ENCODE measurements at regions not wholly inside any gene's neighbourhood (a gene's known extent, or its start where the extent isn't known, plus 50 kb on each side); places are given as distances from the start of the nearest gene placed in this dataset.

GRCh38 chr3:40990062-40990456, 209.2 kb upstream of the CTNNB1 start:
- Mint-ChIP-seq H3K27ac (no peak overlapping the region; a peak in 1 of 7 replicates), H3K27me3 (ENCODE audit: low read depth) (no peaks in the 10 kb centered on the region), H3K4me1 (no peaks in the 10 kb centered on the region), H3K9me3 (peaks cover 0 to 2% of the 10 kb centered on the region in 2 experiments; a peak in 1 of 5 replicates), H3K36me3 (ENCODE audit: insufficient read depth in 1 of 3, low read depth in 3 of 3) (no peaks in the 10 kb centered on the region), H3K4me3 (no peak overlapping the region)
- TF ChIP-seq CTCF (conservative IDR thresholded peaks at IDR 0.05) = no peak
- H2BK20ac ChIP-seq (ENCODE audit: low read depth, low read length, poor library complexity, severe bottlenecking) = no peak overlapping the region
- H2BK15ac ChIP-seq (ENCODE audit: low read depth, low read length) = no peak overlapping the region
- H3K79me1 ChIP-seq (ENCODE audit: insufficient read depth, low read depth, low read length, poor library complexity, severe bottlenecking) = no peaks in the 10 kb centered on the region
- no peak overlapping the region for H3K27ac ChIP-seq (ENCODE audit: insufficient read length, low read depth, low read length)
- no peaks in the 10 kb centered on the region for H3K27me3 ChIP-seq (ENCODE audit: insufficient read depth, low read length)
- no peak overlapping the region for H3K4ac ChIP-seq (ENCODE audit: low read depth, low read length)
- no peak overlapping the region for H3K18ac ChIP-seq (ENCODE audit: insufficient read length, low read depth, low read length)
- no peak overlapping the region for H2BK120ac ChIP-seq (ENCODE audit: low read depth, low read length, poor library complexity, severe bottlenecking)
- no peak overlapping the region for H3K9ac ChIP-seq (ENCODE audit: extremely low read depth, insufficient read length, low read length)
- no peak overlapping the region for H3K4me2 ChIP-seq (ENCODE audit: insufficient read depth, insufficient read length, low read length)
- no peak overlapping the region for H2BK5ac ChIP-seq (ENCODE audit: insufficient read length, low read length)
- H3K9me3 ChIP-seq (ENCODE audit: control insufficient read depth, low read depth, low read length) = no peaks in the 10 kb centered on the region
- no peak overlapping the region for H3K23ac ChIP-seq (ENCODE audit: insufficient read length, low read depth, low read length)
- H3K79me2 ChIP-seq (ENCODE audit: insufficient read depth, low read length) = no peaks in the 10 kb centered on the region; the same call in 1 of the 2 replicates
- H2AK5ac ChIP-seq (ENCODE audit: insufficient read length, low read length) = no peak overlapping the region
- no peaks in the 10 kb centered on the region for H4K20me1 ChIP-seq (ENCODE audit: control insufficient read depth, insufficient read depth, insufficient read length)
- H3K4me1 ChIP-seq (ENCODE audit: insufficient read depth, low read length) = no peaks in the 10 kb centered on the region
- no CpG with 5 or more reads among the region's 1 CpG for WGBS (ENCODE audit: extremely low coverage, insufficient read length, low lambda C conversion rate)
- no peak overlapping the region for H2AFZ ChIP-seq (ENCODE audit: low read length)
- no peak overlapping the region for H4K91ac ChIP-seq (ENCODE audit: insufficient read length, low read depth, low read length)
- no peak overlapping the region for H3T11ph ChIP-seq (ENCODE audit: low read length)
- H3K14ac ChIP-seq (ENCODE audit: insufficient read depth, low read length) = no peak overlapping the region
- no peak overlapping the region for H4K5ac ChIP-seq (ENCODE audit: insufficient read length, low read depth, low read length)
- no peaks in the 10 kb centered on the region for H3K23me2 ChIP-seq (ENCODE audit: insufficient read length, low read depth, low read length, poor library complexity, severe bottlenecking)
- no peak overlapping the region for H2BK12ac ChIP-seq (ENCODE audit: insufficient read length, low read depth, low read length)
- DNase-seq = no peak
- H4K8ac ChIP-seq (replicated peaks; ENCODE audit: insufficient read length, low read depth, low read length) = no peak overlapping the region
- H3K56ac ChIP-seq (ENCODE audit: insufficient read length, low read depth, low read length) = no peak overlapping the region

Measured in H9 (cell line).